Right atrium auricular region (tissue), 2 donors: ENCODE measurements at regions not wholly inside any gene's neighbourhood (a gene's known extent, or its start where the extent isn't known, plus 50 kb on each side); places are given as distances from the start of the nearest gene placed in this dataset.

Experiments used
- DNase-seq: peaks from one replicate; pipeline ENCODE4 v3.0.0-alpha.2; 2019; ENCODE audit warnings: low spot score
- H3K27ac ChIP-seq, 2 donors: fragments of 200-600 bp; sonication (generic); 1 replicate in 1 of 2; 2 replicates in 1 of 2; pipeline ENCODE4 v1.5.1; 2016 to 2019
- H3K27me3 ChIP-seq, 2 donors: fragments of 200-600 bp; sonication (generic); one replicate each; pipeline versions ENCODE4 v1.5.1 to v1.6.0; 2017 to 2019
- H3K36me3 ChIP-seq: fragments of 200-600 bp; sonication (generic); one replicate; pipeline ENCODE4 v1.5.1; 2016
- H3K4me1 ChIP-seq, 2 donors: fragments of 200-600 bp; sonication (generic); one replicate each; pipeline versions ENCODE4 v1.5.1 to v1.6.0; 2017 to 2019
- H3K4me3 ChIP-seq, 2 donors: fragments of 200-600 bp; sonication (generic); 1 replicate in 1 of 2; 2 replicates in 1 of 2; pipeline ENCODE4 v1.5.1; 2017 to 2019; ENCODE audit warnings: mild to moderate bottlenecking in 1 of 2, moderate library complexity in 1 of 2
- H3K9me3 ChIP-seq, 2 donors: fragments of 200-600 bp; sonication (generic); one replicate each; pipeline ENCODE4 v1.5.1; 2019
- TF ChIP-seq, protein P1 (sequence below), 2 donors: fragments of 200-600 bp; sonication (generic); IDR thresholded peaks; one replicate each; pipeline ENCODE4 v1.5.1; 2019; ENCODE audit warnings: antibody characterized with exemption in 2 of 2

DNA sequence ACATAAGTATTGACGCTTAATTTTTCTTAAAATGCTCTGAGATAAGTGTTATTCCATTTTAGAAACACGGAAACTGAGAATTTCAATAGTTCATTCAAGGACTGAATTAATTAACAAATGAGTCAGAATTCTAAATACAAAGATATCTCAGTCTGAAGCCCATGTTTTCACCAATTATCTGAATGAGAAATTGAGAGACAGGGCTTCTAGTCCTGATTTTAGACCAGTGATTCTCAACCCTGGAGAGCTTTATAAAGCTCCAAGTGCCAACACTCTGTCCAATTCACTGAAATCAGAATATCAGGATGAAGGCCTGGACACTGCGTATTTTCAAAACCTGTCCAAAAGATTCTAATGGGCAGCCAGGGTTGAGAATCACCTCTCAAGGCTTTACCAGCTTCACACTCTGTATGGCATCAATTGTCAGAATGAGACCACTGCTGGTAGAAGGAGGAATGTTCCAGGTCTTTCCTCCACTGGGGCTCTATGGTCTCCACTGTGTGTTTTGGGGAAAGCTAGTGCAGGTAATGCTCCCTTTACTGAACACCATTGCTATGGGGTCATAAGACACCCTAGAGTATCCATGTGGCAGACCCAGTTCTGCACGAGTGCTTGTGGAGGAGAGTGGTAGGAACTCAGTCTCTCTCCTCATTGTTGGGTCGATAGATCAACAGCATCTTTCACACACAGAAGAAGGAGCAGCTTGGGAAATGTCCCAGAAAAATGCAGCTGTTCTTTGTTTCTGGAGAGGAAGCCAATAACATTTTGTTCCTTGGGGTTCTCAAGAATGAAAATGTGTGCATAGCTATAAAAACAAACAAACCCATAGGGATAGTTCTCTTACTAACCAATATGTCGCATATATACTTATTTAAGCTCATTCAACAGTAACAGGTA lies 99.7 kb upstream of the OSMR start:
- no peaks in the 10 kb centered on the region for H3K27me3 ChIP-seq
- no peaks in the 10 kb centered on the region for H3K36me3 ChIP-seq
- H3K9me3 ChIP-seq: peaks cover 0 to 16% of the 10 kb centered on the region in 2 donors
- DNase-seq: no peak
- no peak overlapping the region for H3K27ac ChIP-seq
- H3K4me1 ChIP-seq: no peaks in the 10 kb centered on the region
- TF ChIP-seq, protein P1, sequence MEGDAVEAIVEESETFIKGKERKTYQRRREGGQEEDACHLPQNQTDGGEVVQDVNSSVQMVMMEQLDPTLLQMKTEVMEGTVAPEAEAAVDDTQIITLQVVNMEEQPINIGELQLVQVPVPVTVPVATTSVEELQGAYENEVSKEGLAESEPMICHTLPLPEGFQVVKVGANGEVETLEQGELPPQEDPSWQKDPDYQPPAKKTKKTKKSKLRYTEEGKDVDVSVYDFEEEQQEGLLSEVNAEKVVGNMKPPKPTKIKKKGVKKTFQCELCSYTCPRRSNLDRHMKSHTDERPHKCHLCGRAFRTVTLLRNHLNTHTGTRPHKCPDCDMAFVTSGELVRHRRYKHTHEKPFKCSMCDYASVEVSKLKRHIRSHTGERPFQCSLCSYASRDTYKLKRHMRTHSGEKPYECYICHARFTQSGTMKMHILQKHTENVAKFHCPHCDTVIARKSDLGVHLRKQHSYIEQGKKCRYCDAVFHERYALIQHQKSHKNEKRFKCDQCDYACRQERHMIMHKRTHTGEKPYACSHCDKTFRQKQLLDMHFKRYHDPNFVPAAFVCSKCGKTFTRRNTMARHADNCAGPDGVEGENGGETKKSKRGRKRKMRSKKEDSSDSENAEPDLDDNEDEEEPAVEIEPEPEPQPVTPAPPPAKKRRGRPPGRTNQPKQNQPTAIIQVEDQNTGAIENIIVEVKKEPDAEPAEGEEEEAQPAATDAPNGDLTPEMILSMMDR (IDR thresholded peaks at IDR 0.05): no peak
- no peak overlapping the region for H3K4me3 ChIP-seq

DNA sequence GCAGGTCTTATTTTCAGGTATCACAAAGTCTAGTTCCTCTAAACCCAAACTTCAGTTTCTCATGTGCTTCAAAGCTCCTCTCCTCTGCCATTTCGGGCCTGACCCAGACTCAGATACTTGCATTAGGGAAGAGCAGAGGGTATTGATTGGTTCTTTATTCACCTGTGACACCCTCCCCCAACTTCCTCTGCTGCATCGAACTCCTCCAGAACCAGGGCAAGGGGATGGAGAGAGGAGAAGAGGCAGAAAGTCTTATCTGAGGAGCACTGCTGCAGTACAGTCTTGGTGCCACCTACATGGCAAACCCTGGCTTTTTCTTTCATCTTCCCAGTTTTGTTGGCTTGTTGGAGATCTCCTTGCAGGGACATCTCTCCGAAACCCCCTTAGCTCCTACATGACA lies 96.0 kb upstream of the OSMR start:
- Histone ChIP-seq H3K36me3 (no peaks in the 10 kb centered on the region), H3K27me3 (no peaks in the 10 kb centered on the region), H3K4me1 (no peaks in the 10 kb centered on the region), H3K27ac (no peak overlapping the region), H3K9me3 (no peaks in the 10 kb centered on the region), H3K4me3 (no peak overlapping the region)
- TF ChIP-seq, protein P1 (IDR thresholded peaks at IDR 0.05): no peak
- DNase-seq: no peak

DNA sequence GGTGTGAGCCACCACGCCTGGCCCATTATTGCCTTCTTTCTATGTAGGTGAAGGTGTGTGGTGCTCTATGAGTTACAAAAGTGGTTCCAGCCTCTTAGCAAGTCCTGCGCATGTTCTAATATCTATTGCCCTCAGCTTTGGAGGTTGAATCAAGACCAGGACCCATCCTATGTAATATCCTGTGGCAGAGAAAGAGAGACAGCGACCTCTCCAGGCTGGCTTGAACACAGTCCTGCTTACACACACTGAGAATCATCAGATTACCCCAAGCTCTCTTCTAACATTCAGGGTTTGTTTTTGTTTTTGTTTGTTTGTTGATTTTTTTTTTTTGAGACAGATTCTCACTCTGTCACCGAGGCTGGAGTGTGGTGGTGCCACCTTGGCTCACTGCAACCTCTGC lies 94.7 kb upstream of the OSMR start:
- DNase-seq: no peak
- Histone ChIP-seq H3K27me3 (no peaks in the 10 kb centered on the region), H3K27ac (no peak overlapping the region), H3K4me1 (no peaks in the 10 kb centered on the region), H3K9me3 (no peaks in the 10 kb centered on the region), H3K36me3 (no peaks in the 10 kb centered on the region), H3K4me3 (no peak overlapping the region)
- TF ChIP-seq, protein P1 (IDR thresholded peaks at IDR 0.05): no peak

DNA sequence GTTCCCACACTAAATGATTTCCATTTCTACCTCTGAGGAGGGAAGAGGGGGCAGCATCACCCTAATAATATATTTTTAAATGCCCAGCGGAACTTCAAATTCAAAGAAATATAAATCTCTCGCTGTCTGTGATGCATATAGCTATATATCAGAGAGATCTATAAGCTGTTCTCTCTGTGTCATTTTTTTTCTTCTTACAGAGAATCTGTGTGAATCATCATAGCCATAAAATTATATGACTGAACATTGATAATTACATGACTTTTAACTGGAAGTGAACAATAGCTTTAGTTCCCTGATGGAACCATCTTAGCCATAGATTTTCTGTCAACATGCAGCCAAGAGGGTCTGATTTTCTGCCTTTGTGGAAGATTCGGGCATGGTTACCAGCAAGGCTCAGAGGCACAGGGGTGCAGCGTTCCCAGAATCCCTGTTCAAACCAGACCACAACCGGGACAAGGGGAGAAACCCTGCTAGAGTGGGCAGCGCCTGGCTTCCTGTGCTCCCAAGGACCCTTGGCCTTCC lies 93.7 kb upstream of the OSMR start:
- no peak for DNase-seq
- TF ChIP-seq, protein P1 (IDR thresholded peaks at IDR 0.05): no peak
- no peaks in the 10 kb centered on the region for H3K9me3 ChIP-seq
- no peaks in the 10 kb centered on the region for H3K27me3 ChIP-seq
- no peak overlapping the region for H3K27ac ChIP-seq
- no peak overlapping the region for H3K4me3 ChIP-seq
- H3K36me3 ChIP-seq: no peaks in the 10 kb centered on the region
- no peaks in the 10 kb centered on the region for H3K4me1 ChIP-seq

DNA sequence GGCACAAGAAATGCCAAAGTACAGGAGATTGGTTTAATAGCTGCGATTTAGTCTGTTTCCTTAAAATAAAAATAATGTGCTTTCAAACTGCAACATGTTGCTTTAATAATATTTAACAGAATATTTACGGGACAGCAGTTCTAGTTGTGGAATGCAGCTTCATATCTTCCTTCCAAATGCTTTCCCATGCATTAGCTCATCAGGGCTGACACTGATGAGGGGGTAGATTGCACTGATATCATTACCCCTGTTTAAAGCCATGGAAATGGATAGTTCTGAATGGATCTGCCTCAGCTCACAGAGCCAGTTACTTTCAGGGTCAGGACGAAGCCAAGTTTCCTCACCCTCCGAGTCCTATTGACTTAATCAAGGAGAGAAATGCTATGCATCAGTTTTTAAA lies 93.2 kb upstream of the OSMR start:
- no peak for DNase-seq
- TF ChIP-seq, protein P1 (IDR thresholded peaks at IDR 0.05): no peak
- no peaks in the 10 kb centered on the region for H3K36me3 ChIP-seq
- H3K4me3 ChIP-seq: no peak overlapping the region
- no peak overlapping the region for H3K27ac ChIP-seq
- H3K27me3 ChIP-seq: no peaks in the 10 kb centered on the region
- H3K9me3 ChIP-seq: no peaks in the 10 kb centered on the region
- no peaks in the 10 kb centered on the region for H3K4me1 ChIP-seq
